ENCODE measurements at regions not wholly inside any gene's neighbourhood (a gene's known extent, or its start where the extent isn't known, plus 50 kb on each side); places are given as distances from the start of the nearest gene placed in this dataset.

DNA sequence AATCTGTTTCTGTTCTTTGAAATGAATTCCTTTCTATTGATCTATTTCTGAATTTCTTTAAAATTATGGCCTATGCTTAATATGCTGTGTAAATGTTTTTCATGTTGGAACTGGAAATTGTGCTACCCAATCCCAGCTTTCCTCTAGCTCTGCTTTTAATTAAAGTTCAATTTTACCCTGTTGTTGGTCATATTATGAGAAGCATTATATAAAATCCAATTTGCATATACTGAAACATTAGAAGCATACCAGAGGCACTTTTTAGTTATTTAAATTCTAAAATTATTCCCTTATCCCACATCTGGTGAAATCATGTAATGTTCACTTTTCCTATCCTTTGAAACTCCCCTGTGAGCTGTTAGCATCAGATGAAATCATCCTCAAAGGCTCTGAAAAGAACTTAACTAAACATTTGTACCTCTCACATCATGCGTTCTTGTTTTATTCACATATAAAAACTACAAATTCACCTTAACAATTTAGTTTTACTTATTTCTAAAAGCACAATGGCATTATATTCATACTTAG lies 160.6 kb upstream of the COL21A1 start:
- Mint-ChIP-seq H3K27ac (no peak overlapping the region), H3K27me3 (no peaks in the 10 kb centered on the region), H3K4me3 (no peak overlapping the region), H3K36me3 (no peaks in the 10 kb centered on the region), H3K9me3 (no peaks in the 10 kb centered on the region), H3K4me1 (no peaks in the 10 kb centered on the region)
- CTCF ChIA-PET = no interaction called here
- no peak for DNase-seq

DNA sequence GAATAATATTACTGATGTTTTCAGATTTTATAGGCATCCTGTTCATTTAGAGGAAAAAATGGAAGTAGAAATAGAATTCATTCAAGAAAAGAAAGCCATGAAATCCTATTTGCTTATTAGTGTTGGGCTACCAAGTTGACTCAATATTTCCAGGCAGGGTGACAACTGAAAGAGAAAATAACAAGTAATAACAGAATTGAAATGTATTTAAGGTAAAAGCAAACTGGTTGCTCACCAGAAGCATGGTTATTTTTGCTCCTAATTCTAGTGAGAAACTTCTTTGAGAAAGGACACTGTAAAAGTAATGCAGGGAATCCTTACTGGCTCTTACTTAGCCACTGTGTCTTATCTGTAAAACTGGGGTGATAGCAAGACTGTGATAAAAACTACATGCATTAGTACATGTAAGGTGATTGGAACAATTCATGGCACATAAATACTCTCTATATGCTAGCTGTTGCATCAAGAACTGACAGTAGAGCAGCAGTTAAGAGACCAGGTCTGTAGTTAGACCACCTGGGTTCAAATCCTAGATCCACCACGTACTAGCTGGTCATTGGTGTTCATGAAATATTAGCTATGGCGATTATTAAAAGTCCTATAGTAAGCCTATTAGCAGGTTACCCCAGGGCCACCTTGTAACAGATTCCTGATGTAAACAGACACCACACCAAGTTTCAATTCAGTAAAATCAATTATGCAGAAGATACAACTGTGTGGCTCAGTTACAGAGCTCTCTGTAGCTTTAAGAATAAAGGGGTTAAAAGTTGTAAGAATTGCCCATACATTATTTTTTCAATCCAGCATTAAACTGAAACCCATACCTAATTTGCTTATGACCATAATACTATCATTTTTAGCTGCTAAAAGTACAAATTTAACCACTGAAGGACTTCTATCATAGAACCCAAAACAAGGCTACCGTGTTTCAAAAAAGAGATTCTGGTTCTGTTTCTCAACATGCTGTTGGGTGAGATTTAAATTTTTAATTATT lies 159.2 kb upstream of the COL21A1 start:
- Mint-ChIP-seq H3K27ac (no peak overlapping the region), H3K4me1 (no peaks in the 10 kb centered on the region), H3K36me3 (no peaks in the 10 kb centered on the region), H3K4me3 (no peak overlapping the region), H3K27me3 (peaks cover 5% of the 10 kb centered on the region), H3K9me3 (no peaks in the 10 kb centered on the region)
- CTCF ChIA-PET = no interaction called here
- DNase-seq = no peak

DNA sequence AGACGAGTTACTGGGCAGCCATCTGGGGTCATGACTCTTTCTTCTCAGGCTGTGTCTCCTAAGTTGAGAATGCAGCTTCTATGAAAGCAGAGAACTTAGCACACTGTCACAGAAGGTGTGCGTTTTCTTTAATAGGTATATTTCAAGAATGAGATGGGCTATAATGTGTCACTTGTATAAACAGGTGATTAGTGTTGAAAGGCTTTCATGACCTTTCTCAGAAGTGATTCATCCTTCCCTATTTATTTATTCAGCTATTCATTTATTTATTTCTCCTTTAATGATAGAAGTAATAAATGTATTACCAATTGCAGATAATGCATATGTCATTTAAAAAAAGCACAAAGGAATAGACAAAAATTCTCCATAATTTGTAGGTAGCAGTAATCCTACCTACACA lies 157.2 kb upstream of the COL21A1 start:
- H3K27ac Mint-ChIP-seq = no peak overlapping the region
- no peaks in the 10 kb centered on the region for H3K36me3 Mint-ChIP-seq
- H3K4me1 Mint-ChIP-seq = no peaks in the 10 kb centered on the region
- CTCF ChIA-PET = no interaction called here
- H3K9me3 Mint-ChIP-seq = no peaks in the 10 kb centered on the region
- H3K4me3 Mint-ChIP-seq = no peak overlapping the region
- DNase-seq = no peak
- peaks cover 5% of the 10 kb centered on the region for H3K27me3 Mint-ChIP-seq

DNA sequence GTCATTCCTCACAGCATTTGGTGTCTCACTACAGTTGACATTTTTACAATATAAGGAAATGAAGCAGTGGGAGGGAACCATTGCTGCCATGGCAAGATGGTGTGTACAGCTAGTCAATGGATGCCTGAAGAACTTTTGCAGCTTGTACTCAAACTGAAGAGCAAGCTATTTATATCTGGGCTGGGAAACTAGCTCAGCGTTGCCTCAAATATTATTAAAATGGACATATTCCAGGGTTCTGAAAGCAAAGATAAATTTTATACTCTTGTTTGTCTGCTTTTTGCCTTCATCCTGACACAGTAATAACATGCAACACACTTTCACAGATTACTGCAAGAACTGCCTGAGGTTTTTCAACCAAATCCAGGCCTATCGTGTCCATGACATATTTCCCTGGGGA lies 156.4 kb upstream of the COL21A1 start:
- CTCF ChIA-PET = no interaction called here
- no peak overlapping the region for H3K27ac Mint-ChIP-seq
- H3K4me3 Mint-ChIP-seq = no peak overlapping the region
- H3K36me3 Mint-ChIP-seq = no peaks in the 10 kb centered on the region
- no peak for DNase-seq
- H3K27me3 Mint-ChIP-seq = peaks cover 5% of the 10 kb centered on the region
- H3K9me3 Mint-ChIP-seq = no peaks in the 10 kb centered on the region
- no peaks in the 10 kb centered on the region for H3K4me1 Mint-ChIP-seq

DNA sequence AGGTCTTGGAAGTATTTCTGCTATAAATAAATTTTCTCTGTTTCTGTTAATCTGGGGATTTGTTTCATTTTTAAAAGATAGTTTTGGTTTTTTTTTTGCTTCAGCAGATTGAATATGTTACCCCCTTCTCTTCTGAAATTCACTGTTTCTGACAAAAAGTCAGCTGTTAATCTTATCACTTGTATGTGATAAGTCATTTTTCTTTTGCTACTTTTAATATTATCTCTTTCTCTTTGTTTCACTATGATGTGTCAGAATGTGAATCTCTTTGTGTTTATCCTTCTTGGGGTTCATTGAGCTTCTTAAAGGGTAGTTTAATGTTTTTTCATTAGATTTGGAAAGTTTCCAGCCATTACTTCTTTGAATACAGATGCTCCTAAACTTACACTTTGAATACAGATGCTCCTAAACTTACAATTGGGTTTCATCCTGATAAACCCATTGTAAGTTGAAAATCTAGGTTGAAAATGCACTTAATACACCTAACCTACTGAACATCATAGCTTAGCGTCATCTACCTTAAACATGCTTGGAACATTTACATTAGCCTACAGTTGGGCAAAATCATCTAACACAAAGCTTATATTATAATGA lies 154.2 kb upstream of the COL21A1 start:
- Mint-ChIP-seq H3K36me3 (no peaks in the 10 kb centered on the region), H3K27me3 (peaks cover 9% of the 10 kb centered on the region), H3K9me3 (no peaks in the 10 kb centered on the region), H3K4me1 (no peaks in the 10 kb centered on the region), H3K27ac (no peak overlapping the region), H3K4me3 (no peak overlapping the region)
- DNase-seq = no peak
- CTCF ChIA-PET = interaction anchor here (0.9 kb wide), 1 partner anchor 1560 kb away, joined by 3 read pairs; no protein-coding TSS in a partner anchor

DNA sequence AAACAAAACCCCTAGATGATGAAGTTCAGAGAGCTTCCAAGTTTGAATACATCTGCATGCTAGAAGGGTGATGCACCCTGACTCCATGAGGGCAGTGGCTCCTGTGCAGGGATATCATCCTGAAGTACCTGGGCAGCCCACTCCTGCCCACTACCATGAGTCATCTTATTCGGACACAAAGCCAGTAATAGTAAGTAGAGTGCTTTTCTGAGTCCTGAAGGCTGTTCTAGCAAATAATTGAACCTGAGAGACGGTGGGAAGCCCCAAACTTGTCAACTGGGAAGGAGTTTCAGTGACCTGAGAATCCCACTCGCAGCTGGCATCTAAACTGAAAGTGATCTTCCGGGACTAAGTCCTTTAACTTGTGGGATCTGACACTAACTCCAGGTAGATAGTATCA lies 152.9 kb upstream of the COL21A1 start:
- DNase-seq = no peak
- CTCF ChIA-PET = no interaction called here

DNA sequence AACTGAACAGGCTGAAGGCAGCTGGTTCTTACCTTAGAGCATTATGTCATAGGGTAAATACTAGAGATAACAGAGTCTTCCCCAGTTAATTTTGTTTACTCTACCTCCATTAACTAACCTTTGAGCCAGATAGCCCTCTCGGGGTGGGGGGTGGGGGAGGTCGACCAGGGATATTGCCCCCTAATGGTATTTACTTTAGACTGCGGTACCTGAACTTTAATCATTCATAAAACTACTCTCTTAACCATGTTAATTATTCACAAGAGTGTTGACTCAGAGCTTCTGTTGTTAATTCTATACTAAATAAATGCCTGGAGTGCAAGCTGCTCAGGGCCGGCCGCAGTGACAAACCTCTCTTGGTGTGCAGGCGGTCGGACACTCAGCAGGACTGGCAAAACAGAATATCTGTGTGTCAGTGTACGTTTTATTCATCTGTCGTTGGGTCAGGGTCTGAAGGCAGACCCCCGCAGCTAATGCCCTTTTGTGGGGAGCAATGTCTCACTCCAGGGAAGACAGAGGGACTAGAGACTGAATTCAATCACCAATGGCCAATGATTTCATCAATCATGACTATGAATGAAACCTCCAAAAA lies 152.4 kb upstream of the COL21A1 start:
- no peak overlapping the region for H3K27ac Mint-ChIP-seq
- CTCF ChIA-PET = no interaction called here
- peaks cover 9% of the 10 kb centered on the region for H3K27me3 Mint-ChIP-seq
- H3K4me3 Mint-ChIP-seq = no peak overlapping the region
- no peaks in the 10 kb centered on the region for H3K9me3 Mint-ChIP-seq
- no peak for DNase-seq
- no peaks in the 10 kb centered on the region for H3K36me3 Mint-ChIP-seq
- no peaks in the 10 kb centered on the region for H3K4me1 Mint-ChIP-seq

More for the DNA sequence above, 152.9 kb upstream of the COL21A1 start:
- no peak overlapping the region for H3K27ac Mint-ChIP-seq
- H3K9me3 Mint-ChIP-seq = no peaks in the 10 kb centered on the region
- no peaks in the 10 kb centered on the region for H3K4me1 Mint-ChIP-seq
- no peak overlapping the region for H3K4me3 Mint-ChIP-seq
- no peaks in the 10 kb centered on the region for H3K36me3 Mint-ChIP-seq
- H3K27me3 Mint-ChIP-seq = peaks cover 9% of the 10 kb centered on the region

DNA sequence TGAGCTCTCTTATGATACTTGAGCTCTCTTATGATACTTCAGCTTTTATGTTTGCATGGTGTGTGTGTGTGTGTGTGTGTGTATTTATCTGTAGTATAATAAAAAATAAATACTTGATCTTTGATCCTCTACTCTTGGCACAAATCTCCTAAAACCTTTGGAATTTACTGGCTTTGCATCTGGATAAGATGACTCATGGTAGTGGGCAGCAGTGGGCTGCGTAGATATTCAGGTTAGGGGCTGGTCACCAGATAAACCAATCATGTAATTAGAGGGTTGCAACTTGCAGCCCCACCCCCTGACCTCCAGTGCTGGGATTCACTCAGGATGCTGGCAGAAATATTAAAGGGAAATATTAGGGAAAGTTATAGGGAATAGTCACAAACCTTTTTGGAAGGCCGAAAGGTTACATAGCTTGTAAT lies 151.9 kb upstream of the COL21A1 start:
- Mint-ChIP-seq H3K4me3 (no peak overlapping the region), H3K4me1 (no peaks in the 10 kb centered on the region), H3K36me3 (no peaks in the 10 kb centered on the region), H3K27ac (no peak overlapping the region), H3K9me3 (no peaks in the 10 kb centered on the region), H3K27me3 (peaks cover 9% of the 10 kb centered on the region)
- CTCF ChIA-PET = no interaction called here
- DNase-seq = no peak

DNA sequence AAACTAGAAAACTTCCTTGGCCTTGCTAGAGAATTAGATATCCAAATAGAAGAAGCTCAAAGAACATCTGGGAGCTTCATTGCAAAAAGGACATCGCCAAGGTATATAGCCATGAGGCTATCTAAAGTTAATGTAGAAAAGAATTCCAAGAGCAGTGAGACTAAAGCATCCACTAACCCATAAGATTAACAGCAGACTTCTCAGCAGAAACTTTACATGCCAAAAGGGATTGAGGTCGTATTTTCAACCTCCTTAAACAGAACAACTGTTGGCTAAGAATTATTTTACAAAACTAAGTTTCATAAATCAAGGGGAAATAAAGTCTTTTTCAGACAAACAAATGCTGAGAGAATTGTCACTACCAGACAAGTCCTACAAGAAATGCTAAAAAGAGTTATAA lies 149.1 kb upstream of the COL21A1 start:
- Mint-ChIP-seq H3K4me3 (no peak overlapping the region), H3K4me1 (no peaks in the 10 kb centered on the region), H3K27me3 (peaks cover 4% of the 10 kb centered on the region), H3K36me3 (no peaks in the 10 kb centered on the region), H3K9me3 (no peaks in the 10 kb centered on the region), H3K27ac (no peak overlapping the region)
- DNase-seq = no peak
- CTCF ChIA-PET = no interaction called here

DNA sequence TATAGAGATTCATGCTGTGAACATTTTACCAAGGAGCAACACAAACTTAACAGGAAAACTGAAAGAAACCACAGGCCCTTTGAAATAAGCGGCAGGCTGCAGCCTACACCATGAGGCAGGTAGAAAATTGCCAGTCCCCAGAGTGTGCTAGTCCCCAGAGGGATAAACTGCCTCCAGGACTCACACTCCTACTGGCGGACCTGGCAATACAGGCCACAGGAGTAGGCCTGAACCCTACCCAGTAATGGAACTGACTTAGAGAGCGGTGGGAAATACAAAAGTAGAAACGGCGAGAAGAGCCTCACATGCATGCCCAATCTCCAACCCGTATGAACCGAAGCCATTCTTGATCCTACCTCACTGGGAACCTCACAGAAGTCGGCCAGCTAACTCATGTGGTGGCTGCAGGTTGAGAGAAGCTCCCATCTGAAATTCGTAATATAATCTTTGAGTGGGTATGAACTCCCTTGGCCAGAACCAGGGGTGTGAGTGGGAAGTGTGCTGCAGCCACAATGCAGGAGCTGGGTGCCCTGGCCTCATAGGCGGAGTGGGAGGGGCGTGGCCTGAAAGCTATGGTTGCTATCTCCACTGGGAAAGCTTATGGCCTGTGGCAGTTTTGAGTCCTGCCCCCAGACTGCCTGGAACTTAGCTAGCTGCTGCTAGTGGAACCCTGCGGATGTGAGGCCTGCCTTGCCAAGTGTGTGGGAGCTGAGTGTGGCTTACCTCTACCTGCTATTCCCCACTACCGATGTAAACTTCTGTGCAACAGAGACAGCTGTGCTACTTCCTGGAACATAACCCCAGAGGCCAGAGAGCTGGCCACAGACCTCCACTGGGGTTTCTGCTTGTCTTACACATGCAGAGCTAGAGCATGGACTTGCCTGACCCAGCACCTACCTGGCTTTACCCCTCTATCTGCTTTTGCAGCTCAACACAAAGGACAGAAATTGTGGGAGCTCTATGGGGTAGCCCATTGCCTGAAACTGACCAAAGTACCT lies 146.5 kb upstream of the COL21A1 start:
- no peak overlapping the region for H3K4me3 Mint-ChIP-seq
- H3K27ac Mint-ChIP-seq = no peak overlapping the region
- CTCF ChIA-PET = interaction anchor here (0.6 kb wide), 1 partner anchor 45 kb away, joined by 3 read pairs; no protein-coding TSS in a partner anchor
- H3K4me1 Mint-ChIP-seq = no peaks in the 10 kb centered on the region
- H3K9me3 Mint-ChIP-seq = no peaks in the 10 kb centered on the region
- peaks cover 4% of the 10 kb centered on the region for H3K27me3 Mint-ChIP-seq
- H3K36me3 Mint-ChIP-seq = no peaks in the 10 kb centered on the region
- DNase-seq = no peak

DNA sequence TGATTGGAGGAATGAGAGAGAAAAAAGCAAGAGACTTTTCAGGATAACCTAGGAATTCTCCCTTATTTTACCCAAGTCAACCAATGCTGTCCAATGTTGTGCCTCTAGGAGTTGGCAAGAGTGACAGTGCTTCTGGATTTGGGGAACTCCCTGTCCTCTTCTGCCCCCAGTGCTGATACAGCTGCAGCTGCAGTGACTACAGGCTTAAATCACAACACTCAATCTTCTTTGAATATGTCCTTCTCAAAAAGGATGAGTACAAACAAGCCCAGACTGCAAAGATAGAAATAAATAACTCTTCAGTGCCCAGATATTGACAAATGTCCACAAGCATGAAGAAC lies 141.0 kb upstream of the COL21A1 start:
- H3K27me3 Mint-ChIP-seq = peaks cover 3% of the 10 kb centered on the region
- H3K4me3 Mint-ChIP-seq = no peak overlapping the region
- H3K4me1 Mint-ChIP-seq = no peaks in the 10 kb centered on the region
- no peaks in the 10 kb centered on the region for H3K9me3 Mint-ChIP-seq
- no peak for DNase-seq
- CTCF ChIA-PET = no interaction called here
- no peak overlapping the region for H3K27ac Mint-ChIP-seq
- no peaks in the 10 kb centered on the region for H3K36me3 Mint-ChIP-seq

DNA sequence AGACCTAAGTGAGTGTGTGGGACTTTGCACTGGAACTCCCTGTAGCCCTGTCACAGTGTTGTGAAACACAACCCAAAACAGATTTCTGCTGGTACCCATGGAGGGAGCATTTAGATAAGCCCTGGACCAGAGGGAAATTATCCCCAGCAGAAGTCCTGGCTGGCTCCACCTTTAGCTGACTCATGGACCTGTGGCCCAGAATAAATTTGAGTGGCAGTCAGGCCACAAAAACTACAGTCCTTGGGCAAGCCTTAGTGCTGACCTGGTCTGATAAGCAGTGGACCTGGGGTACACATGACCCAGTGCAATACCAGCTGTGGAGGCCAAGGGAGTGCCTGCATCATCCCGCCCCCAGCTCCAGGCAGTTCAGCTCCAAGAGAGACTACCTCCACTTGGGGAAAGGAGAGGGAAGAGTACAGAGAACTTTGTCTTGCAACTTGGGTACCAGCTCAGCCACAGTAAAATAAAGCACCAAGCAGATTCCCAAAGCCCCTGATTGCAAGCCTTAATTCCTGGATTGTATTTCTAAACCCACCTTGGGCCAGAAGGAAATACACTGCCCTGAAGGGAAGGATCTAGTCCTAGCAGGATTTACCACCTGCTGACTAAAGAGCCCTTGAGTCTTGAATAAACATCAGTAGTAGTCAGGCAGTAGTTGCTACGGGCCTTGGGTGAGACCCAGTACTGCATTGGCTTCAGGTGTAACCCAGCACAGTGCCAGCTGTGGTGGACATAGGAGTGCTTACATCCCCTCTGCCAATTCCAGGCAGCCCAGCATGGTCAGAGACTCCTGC lies 140.4 kb upstream of the COL21A1 start:
- Mint-ChIP-seq H3K36me3 (no peaks in the 10 kb centered on the region), H3K27me3 (peaks cover 3% of the 10 kb centered on the region), H3K4me1 (no peaks in the 10 kb centered on the region), H3K4me3 (no peak overlapping the region), H3K9me3 (no peaks in the 10 kb centered on the region), H3K27ac (no peak overlapping the region)
- DNase-seq = no peak
- CTCF ChIA-PET = no interaction called here

DNA sequence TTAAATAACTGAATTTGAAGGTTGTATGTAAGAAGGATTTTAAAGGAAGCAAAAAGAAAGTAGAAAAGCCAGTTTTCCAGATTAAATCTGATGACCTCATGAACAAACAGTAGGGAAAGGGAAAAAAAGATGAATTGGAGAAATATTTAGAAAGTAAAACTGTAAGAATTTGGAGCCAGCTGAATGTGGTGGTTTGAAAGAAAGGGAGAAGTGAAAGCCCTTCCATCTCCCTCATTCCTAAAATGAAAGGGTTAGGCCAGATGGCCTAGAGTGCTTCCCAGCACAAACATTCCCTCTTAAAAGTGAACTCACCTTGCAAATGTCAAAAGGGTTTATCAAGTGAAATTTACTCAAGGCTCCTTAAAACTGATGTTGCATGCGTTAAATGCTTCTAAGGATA lies 139.3 kb upstream of the COL21A1 start:
- no peak overlapping the region for H3K27ac Mint-ChIP-seq
- H3K4me1 Mint-ChIP-seq = no peaks in the 10 kb centered on the region
- CTCF ChIA-PET = no interaction called here
- DNase-seq = no peak
- H3K4me3 Mint-ChIP-seq = no peak overlapping the region
- no peaks in the 10 kb centered on the region for H3K9me3 Mint-ChIP-seq
- H3K27me3 Mint-ChIP-seq = peaks cover 3% of the 10 kb centered on the region
- no peaks in the 10 kb centered on the region for H3K36me3 Mint-ChIP-seq
